SU-DHL-6 (cell line): ENCODE measurements at regions not wholly inside any gene's neighbourhood (a gene's known extent, or its start where the extent isn't known, plus 50 kb on each side); places are given as distances from the start of the nearest gene placed in this dataset.

Source experiments
- H2AFZ ChIP-seq: fragments of 200-600 bp; sonication (generic); 2 replicates; pipeline ENCODE4 v1.6.1; 2014; ENCODE audit warnings: low read depth, mild to moderate bottlenecking, moderate library complexity, mixed read lengths, antibody characterized with exemption, low read length; ENCODE audit not compliant: severe bottlenecking
- H3F3A ChIP-seq: fragments of 200-600 bp; shearing (Covaris generic); 2 replicates; pipeline ENCODE4 v1.6.0; 2016; ENCODE audit warnings: antibody characterized with exemption, mild to moderate bottlenecking; ENCODE audit not compliant: insufficient read depth
- H3K27ac ChIP-seq: fragments of 200-600 bp; sonication (generic); 2 replicates; pipeline ENCODE4 v1.5.1; 2016; ENCODE audit warnings: low read depth, mild to moderate bottlenecking, low read length, moderate library complexity, mixed read lengths
- H3K27me3 ChIP-seq: fragments of 200-600 bp; sonication (generic), shearing (Covaris generic); 2 replicates; pipeline ENCODE4 v1.6.0; 2014; ENCODE audit warnings: mild to moderate bottlenecking, low read length
- H3K36me3 ChIP-seq: fragments of 200-600 bp; sonication (generic); 2 replicates; pipeline ENCODE4 v1.6.1; 2014; ENCODE audit warnings: mild to moderate bottlenecking, low read length, mixed read lengths
- H3K4me2 ChIP-seq: fragments of 300-600, 200-600 bp; shearing (Covaris generic), sonication (generic); 2 replicates; pipeline ENCODE4 v1.6.0; 2014; ENCODE audit warnings: low read length, low read depth, mild to moderate bottlenecking; ENCODE audit not compliant: poor library complexity, severe bottlenecking
- H3K4me3 ChIP-seq: fragments of 200-600 bp; sonication (generic); 2 replicates; pipeline ENCODE4 v1.5.1; 2014; ENCODE audit warnings: antibody characterized with exemption, low read length, mild to moderate bottlenecking, mixed read lengths; ENCODE audit not compliant: insufficient read depth, poor library complexity, severe bottlenecking
- H3K79me2 ChIP-seq: fragments of 200-600 bp; sonication (generic); 2 replicates; pipeline ENCODE4 v1.6.1; 2014; ENCODE audit warnings: mild to moderate bottlenecking, low read length, moderate library complexity; ENCODE audit not compliant: insufficient read depth
- H3K9ac ChIP-seq: fragments of 200-600 bp; sonication (generic); 2 replicates; pipeline ENCODE4 v1.7.0; 2014; ENCODE audit warnings: mild to moderate bottlenecking, low read length
- H3K9me2 ChIP-seq: fragments of 200-600 bp; sonication (generic); replicated peaks from 2 replicates; pipeline ENCODE4 v1.6.1; 2014; ENCODE audit warnings: low read length; ENCODE audit not compliant: insufficient read depth
- H3K9me3 ChIP-seq: fragments of 200-600 bp; sonication (generic); 2 replicates; pipeline ENCODE4 v1.6.1; 2014; ENCODE audit warnings: low read length, mixed read lengths; ENCODE audit not compliant: insufficient read depth
- H4K20me1 ChIP-seq: fragments of 200-600 bp; sonication (generic); 2 replicates; pipeline ENCODE4 v1.6.1; 2014; ENCODE audit warnings: low read depth, mild to moderate bottlenecking, antibody characterized with exemption, low read length, moderate library complexity, mixed read lengths
- CTCF ChIP-seq: fragments of 200-600 bp; sonication (generic); IDR thresholded peaks from one replicate; pipeline ENCODE4 v1.5.1; 2017; ENCODE audit warnings: antibody characterized with exemption, mild to moderate bottlenecking, low read length, moderate library complexity; ENCODE audit not compliant: insufficient read depth, poor library complexity, severe bottlenecking
- EZH2phosphoT487 ChIP-seq: fragments of 200-600 bp; sonication (generic), shearing (Covaris generic); conservative IDR thresholded peaks from 2 replicates; pipeline ENCODE4 v1.6.1; 2018; ENCODE audit warnings: mild to moderate bottlenecking, antibody characterized with exemption, low read length, moderate library complexity, mixed read lengths

DNA sequence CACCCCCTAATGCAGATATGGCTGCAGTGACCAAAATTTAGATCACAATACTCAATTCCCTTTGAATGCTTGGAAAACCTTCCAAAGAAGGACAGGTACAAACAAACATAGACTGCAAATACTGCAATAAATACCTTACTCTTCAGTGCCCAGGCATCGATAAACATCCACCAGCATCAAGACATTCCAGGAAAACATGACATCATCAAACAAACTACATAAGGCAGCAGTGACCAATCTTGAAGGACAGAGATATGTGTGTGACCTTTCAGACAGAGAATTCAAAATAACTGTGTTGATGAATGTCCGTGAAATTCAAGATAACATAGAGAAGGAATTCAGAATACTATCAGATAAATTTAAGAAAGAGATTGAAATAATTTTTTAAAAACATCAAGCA, 488.6 kb downstream of the TLR4 start:
- Histone ChIP-seq H3K9me2 (no peaks in the 10 kb centered on the region), H3K9ac (no peak overlapping the region), H3K27me3 (no peaks in the 10 kb centered on the region), H3K9me3 (no peaks in the 10 kb centered on the region), H4K20me1 (no peaks in the 10 kb centered on the region), H3K27ac (no peak overlapping the region), H2AFZ (no peak overlapping the region), H3K79me2 (no peaks in the 10 kb centered on the region), H3K36me3 (no peaks in the 10 kb centered on the region), H3K4me2 (no peak overlapping the region), H3K4me3 (no peak overlapping the region), H3F3A (no peaks in the 10 kb centered on the region)
- TF ChIP-seq EZH2phosphoT487, result no peak
- TF ChIP-seq CTCF, result no peak

DNA sequence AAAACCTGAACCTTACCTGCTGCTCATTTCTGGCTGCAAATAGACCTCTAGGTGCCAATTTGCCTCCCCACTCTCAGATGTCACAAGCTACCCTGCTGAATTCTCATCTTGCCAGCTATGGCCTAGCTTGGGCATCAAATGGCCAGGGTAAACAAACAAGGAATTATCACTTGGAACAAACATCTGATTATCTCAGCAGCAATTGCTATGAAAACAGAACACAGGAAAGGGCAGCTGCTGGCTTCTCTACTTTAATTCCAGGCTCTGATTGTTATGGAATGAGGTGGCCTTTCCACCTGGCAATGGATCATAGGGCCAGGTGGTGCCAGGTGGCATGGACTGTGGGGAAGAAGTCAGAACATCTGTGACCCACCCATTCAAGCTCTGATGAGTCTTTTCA, 505.1 kb downstream of the TLR4 start:
- Histone ChIP-seq H3K9me3 (no peaks in the 10 kb centered on the region), H3K4me3 (no peak overlapping the region), H3K79me2 (no peaks in the 10 kb centered on the region), H3K9me2 (no peaks in the 10 kb centered on the region), H3K27me3 (no peaks in the 10 kb centered on the region), H2AFZ (no peak overlapping the region), H3K9ac (no peak overlapping the region), H3F3A (no peaks in the 10 kb centered on the region), H3K36me3 (no peaks in the 10 kb centered on the region), H4K20me1 (no peaks in the 10 kb centered on the region), H3K27ac (no peak overlapping the region), H3K4me2 (no peak overlapping the region)
- TF ChIP-seq CTCF (no peak), EZH2phosphoT487 (no peak)

- Histone ChIP-seq H3K9me2 (no peaks in the 10 kb centered on the region), H3K4me3 (no peak overlapping the region), H3K79me2 (no peaks in the 10 kb centered on the region), H3K9me3 (no peaks in the 10 kb centered on the region), H3K4me2 (no peak overlapping the region), H3F3A (no peaks in the 10 kb centered on the region), H3K36me3 (no peaks in the 10 kb centered on the region), H3K9ac (no peak overlapping the region), H3K27me3 (no peaks in the 10 kb centered on the region), H2AFZ (no peak overlapping the region), H4K20me1 (no peaks in the 10 kb centered on the region), H3K27ac (no peak overlapping the region)
- TF ChIP-seq EZH2phosphoT487 (no peak), CTCF (no peak)
Observed at GRCh38 chr9:118215549-118215948, 511.3 kb downstream of the TLR4 start.

DNA sequence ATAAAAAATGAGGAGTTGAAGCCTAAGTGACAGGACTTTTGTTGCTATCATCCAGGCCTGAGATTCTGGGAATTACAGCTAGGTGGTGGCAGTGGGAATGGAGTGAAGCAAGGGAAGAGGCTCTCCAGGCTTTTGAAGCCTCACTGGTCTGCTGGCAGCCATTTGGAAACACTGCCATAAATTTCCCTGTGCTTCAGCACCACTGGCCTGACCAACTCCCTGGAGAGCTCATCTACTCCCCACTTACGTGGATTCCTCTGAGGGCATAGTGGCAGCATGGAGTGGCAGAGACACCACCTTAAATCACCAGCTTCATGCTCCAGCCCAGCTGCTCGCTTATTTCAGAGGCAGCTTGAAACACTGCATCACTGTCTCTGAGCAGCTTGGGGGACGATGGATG, 518.2 kb downstream of the TLR4 start:
- H3K4me2 ChIP-seq, result no peak overlapping the region
- H3K36me3 ChIP-seq, result no peaks in the 10 kb centered on the region
- no peak overlapping the region for H3K27ac ChIP-seq
- no peak overlapping the region for H3K4me3 ChIP-seq
- no peaks in the 10 kb centered on the region for H3K9me3 ChIP-seq
- no peaks in the 10 kb centered on the region for H3K27me3 ChIP-seq
- H2AFZ ChIP-seq, result no peak overlapping the region
- no peaks in the 10 kb centered on the region for H3F3A ChIP-seq
- no peaks in the 10 kb centered on the region for H4K20me1 ChIP-seq
- TF ChIP-seq CTCF (no peak), EZH2phosphoT487 (no peak)
- H3K79me2 ChIP-seq, result no peaks in the 10 kb centered on the region
- H3K9ac ChIP-seq, result no peak overlapping the region
- no peaks in the 10 kb centered on the region for H3K9me2 ChIP-seq
